Epithelial cell of esophagus (primary cell): ENCODE measurements at regions not wholly inside any gene's neighbourhood (a gene's known extent, or its start where the extent isn't known, plus 50 kb on each side); places are given as distances from the start of the nearest gene placed in this dataset.

Source experiments
- DNase-seq: peaks from one replicate; pipeline ENCODE4 v3.0.0; 2010; ENCODE audit warnings: low read depth
- H3K4me3 ChIP-seq: 2 replicates; pipeline ENCODE4 v1.5.1; 2011; ENCODE audit warnings: mild to moderate bottlenecking, low read length, control low read depth
- CTCF ChIP-seq: IDR thresholded peaks from 2 replicates; pipeline ENCODE4 v1.5.1; 2011; ENCODE audit warnings: low read depth, mild to moderate bottlenecking, low read length, control low read depth, inconsistent platforms; ENCODE audit not compliant: insufficient read depth; ENCODE audit errors: missing control alignments

- no peak overlapping the region for H3K4me3 ChIP-seq
- no peak for DNase-seq
- no peak for TF ChIP-seq CTCF
Measured at GRCh38 chr7:136229790-136230189, 252.6 kb upstream of the MTPN start.

DNA sequence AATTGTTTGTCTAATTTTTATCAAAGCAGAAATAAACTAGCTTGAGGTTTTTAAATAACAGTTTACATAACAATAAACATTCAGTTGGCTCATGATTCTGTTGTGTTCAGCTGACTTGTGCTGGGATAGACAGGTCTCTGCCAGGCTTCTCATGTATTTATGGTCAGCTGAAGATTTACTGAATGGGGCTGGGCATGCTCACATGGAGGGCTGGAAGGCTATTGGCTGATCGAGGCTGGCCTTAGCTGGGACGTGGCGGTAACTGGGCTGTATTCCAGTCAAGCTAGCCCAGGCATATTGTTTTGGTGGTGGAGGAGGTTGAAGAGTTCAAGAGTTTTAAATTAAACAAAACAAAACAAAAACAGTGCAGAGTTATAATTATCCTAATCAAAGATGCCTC lies 251.0 kb upstream of the MTPN start:
- DNase-seq, result no peak
- no peak for TF ChIP-seq CTCF
- H3K4me3 ChIP-seq, result no peak overlapping the region

GRCh38 chr7:136214356-136214755 lies 237.2 kb upstream of the MTPN start:
- DNase-seq, result no peak
- H3K4me3 ChIP-seq, result no peak overlapping the region
- TF ChIP-seq CTCF, result no peak

- no peak for DNase-seq
- H3K4me3 ChIP-seq, result no peak overlapping the region
- TF ChIP-seq CTCF, result no peak
Measured at GRCh38 chr7:136213012-136213411, 235.9 kb upstream of the MTPN start.

- DNase-seq, result no peak
- H3K4me3 ChIP-seq, result no peak overlapping the region
- no peak for TF ChIP-seq CTCF
Measured at GRCh38 chr7:136210664-136211063, 233.5 kb upstream of the MTPN start.

GRCh38 chr7:136210079-136210478 lies 232.9 kb upstream of the MTPN start:
- H3K4me3 ChIP-seq, result no peak overlapping the region
- no peak for TF ChIP-seq CTCF
- DNase-seq, result no peak

DNA sequence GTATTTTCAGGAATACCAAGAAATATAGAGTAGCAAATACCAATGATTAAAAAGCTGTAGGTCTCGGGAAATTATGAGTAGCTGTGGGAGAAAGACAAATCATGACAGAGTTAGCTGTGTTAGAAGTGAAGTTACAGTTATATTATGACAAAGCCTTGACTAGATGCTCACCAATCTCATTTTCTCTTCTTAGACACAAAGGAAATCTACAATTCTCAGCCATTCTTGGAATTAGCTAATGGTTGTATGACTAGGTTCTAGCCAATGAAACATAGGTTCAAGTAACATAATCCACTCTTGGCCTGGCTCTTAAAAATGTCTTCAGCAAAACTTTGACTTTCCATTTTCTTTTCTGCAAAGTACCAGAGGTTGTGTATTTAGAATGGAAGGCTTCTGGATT lies 228.8 kb upstream of the MTPN start:
- TF ChIP-seq CTCF, result no peak
- DNase-seq, result no peak
- H3K4me3 ChIP-seq, result no peak overlapping the region
